GM12874 (cell line): ENCODE measurements at regions not wholly inside any gene's neighbourhood (a gene's known extent, or its start where the extent isn't known, plus 50 kb on each side); places are given as distances from the start of the nearest gene placed in this dataset.

Source experiments
- CTCF ChIP-seq: IDR thresholded peaks from 2 replicates; pipeline ENCODE4 v1.5.1; 2011; ENCODE audit warnings: low read depth, mild to moderate bottlenecking, control low read depth, low read length, moderate library complexity; ENCODE audit not compliant: insufficient read depth

DNA sequence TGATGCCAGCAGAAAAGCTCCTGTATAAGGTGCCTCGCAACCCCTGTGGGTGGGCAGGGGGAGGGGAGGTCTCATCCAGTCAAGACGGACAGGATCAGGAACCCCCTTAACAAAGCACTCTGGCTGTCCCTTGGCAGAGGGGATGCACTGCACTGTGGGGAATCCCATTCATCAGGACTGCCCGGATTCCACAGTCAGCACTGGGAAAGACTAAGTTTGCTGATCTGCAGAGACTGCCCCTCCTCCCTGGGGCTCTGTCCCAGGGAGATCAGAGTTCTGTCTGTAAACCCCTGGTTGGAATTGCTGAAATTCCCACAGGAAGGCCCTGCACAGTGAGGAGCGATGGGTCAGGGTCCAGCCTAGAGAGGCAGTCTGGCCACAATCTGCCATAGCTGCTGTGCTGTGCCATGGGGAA, 149.5 kb upstream of the RBBP8 start:
- TF ChIP-seq CTCF, result no peak

GRCh38 chr18:22789052-22789451, 144.1 kb upstream of the RBBP8 start:
- no peak for TF ChIP-seq CTCF

- no peak for TF ChIP-seq CTCF
Measured at GRCh38 chr18:22789600-22789999, 143.5 kb upstream of the RBBP8 start.

GRCh38 chr18:22790545-22791309, 142.4 kb upstream of the RBBP8 start:
- TF ChIP-seq CTCF, result no peak

- no peak for TF ChIP-seq CTCF
Measured at GRCh38 chr18:22791310-22791610, 141.9 kb upstream of the RBBP8 start.

DNA sequence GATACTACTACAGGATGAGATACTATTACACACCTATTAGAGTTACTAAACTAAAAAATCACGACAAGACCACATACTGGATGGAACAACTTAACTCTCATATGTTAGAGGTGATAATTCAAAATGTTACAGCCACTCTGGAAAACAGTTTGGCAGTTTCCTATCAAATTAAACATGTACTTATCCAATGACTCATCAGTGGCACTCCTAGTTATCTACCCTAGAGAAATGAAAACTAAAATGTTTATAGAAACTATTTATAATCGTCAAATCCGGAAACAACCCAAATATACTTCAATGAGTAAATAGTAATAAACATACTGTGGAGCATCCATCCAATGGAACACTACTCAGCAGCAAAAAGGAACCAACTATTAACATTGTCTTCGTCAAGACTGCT, 137.0 kb upstream of the RBBP8 start:
- no peak for TF ChIP-seq CTCF

DNA sequence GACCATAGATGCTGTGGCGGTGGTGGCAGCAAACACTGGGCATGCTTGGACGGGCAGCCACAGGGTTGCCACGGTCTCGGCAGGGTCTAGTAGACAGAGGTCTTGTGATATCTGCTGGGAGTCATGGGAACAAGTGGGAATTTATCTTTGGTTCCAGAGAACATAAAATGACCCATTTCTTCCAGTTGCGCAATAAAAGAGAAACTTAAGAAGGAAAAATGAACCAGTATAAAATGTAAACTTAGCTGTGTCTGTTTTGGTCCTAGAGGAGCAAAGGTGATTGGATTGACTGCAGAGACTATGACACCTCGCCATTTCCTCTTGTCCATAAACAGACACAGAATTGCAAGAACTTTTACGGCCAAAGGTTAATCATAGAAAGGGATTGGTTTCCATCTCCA, 132.6 kb upstream of the RBBP8 start:
- TF ChIP-seq CTCF, result no peak
